ENCODE measurements at regions not wholly inside any gene's neighbourhood (a gene's known extent, or its start where the extent isn't known, plus 50 kb on each side); places are given as distances from the start of the nearest gene placed in this dataset.

- DNase-seq: no peak
- TF ChIP-seq, protein P1, sequence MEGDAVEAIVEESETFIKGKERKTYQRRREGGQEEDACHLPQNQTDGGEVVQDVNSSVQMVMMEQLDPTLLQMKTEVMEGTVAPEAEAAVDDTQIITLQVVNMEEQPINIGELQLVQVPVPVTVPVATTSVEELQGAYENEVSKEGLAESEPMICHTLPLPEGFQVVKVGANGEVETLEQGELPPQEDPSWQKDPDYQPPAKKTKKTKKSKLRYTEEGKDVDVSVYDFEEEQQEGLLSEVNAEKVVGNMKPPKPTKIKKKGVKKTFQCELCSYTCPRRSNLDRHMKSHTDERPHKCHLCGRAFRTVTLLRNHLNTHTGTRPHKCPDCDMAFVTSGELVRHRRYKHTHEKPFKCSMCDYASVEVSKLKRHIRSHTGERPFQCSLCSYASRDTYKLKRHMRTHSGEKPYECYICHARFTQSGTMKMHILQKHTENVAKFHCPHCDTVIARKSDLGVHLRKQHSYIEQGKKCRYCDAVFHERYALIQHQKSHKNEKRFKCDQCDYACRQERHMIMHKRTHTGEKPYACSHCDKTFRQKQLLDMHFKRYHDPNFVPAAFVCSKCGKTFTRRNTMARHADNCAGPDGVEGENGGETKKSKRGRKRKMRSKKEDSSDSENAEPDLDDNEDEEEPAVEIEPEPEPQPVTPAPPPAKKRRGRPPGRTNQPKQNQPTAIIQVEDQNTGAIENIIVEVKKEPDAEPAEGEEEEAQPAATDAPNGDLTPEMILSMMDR (IDR thresholded peaks at IDR 0.05): no peak
- Histone ChIP-seq H3K27me3 (no peaks in the 10 kb centered on the region), H3K9me3 (no peaks in the 10 kb centered on the region), H3K4me1 (no peaks in the 10 kb centered on the region), H3K36me3 (no peaks in the 10 kb centered on the region), H3K27ac (no peak overlapping the region), H3K4me3 (no peak overlapping the region)
- ATAC-seq: no peak
- intact Hi-C loops (cut with DNase I): no loop called here
These were observed 128.6 kb downstream of the UNC5CL start for GRCh38 chr6:40910260-40910893.

GRCh38 chr6:40909811-40910210 lies 129.2 kb downstream of the UNC5CL start:
- no peaks in the 10 kb centered on the region for H3K9me3 ChIP-seq
- no peaks in the 10 kb centered on the region for H3K4me1 ChIP-seq
- H3K27ac ChIP-seq: no peak overlapping the region
- intact Hi-C loops (cut with DNase I): no loop called here
- H3K36me3 ChIP-seq: no peaks in the 10 kb centered on the region
- TF ChIP-seq, protein P1 (IDR thresholded peaks at IDR 0.05): no peak
- no peaks in the 10 kb centered on the region for H3K27me3 ChIP-seq
- DNase-seq: no peak
- ATAC-seq: no peak
- H3K4me3 ChIP-seq: no peak overlapping the region

DNA sequence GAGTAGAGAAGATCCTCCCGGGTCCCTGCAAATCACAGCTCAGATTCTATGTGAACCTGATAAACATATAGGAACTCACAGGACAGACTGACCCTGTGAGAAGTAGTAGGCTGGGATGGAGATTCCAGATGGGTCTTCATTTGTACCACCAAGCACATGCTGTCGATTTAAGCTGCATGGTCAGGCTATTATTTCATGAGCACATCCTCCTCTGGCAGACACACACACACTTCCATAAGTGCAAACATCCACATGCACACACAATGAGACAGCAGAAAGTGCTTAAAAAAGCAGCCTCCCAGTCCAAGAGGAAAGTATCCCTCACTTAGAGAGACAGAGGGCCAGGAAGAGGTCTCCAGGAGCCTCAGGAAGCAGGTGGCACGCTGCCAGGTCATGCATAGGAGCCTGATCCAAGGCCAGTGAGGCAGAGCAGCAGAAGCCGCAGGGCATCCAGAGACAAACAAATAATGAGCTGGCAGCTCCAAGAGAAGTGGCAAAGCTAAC lies 131.8 kb downstream of the UNC5CL start:
- intact Hi-C loops (cut with DNase I): no loop called here
- no peak for DNase-seq
- TF ChIP-seq, protein P1 (IDR thresholded peaks at IDR 0.05): no peak
- no peaks in the 10 kb centered on the region for H3K9me3 ChIP-seq
- H3K27me3 ChIP-seq: no peaks in the 10 kb centered on the region
- H3K4me1 ChIP-seq: no peaks in the 10 kb centered on the region
- H3K36me3 ChIP-seq: no peaks in the 10 kb centered on the region
- H3K4me3 ChIP-seq: no peak overlapping the region
- no peak overlapping the region for H3K27ac ChIP-seq
- ATAC-seq: no peak

DNA sequence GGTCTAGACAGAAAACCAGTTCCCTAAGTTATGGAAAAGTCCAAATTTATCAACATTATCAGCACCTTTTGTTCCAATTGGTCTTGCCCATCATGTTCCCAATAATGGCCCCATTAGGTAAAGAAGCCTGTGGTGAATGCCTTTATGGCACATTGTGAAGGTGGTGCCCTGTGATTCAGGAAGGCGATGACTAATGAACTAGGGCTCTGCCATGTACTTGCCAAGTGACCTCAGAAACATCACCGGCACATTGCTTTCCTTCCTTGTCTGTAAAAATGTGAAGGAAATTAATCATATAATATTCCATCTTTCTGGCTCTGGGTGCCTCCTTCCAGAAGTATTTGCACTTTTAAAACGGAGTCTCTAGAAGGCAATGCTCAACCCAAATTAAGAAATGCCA lies 132.3 kb downstream of the UNC5CL start:
- ATAC-seq: no peak
- H3K27ac ChIP-seq: no peak overlapping the region

GRCh38 chr6:40904583-40905194 lies 134.3 kb downstream of the UNC5CL start:
- H3K4me3 ChIP-seq: no peak overlapping the region
- no peaks in the 10 kb centered on the region for H3K36me3 ChIP-seq
- H3K4me1 ChIP-seq: no peaks in the 10 kb centered on the region
- no peaks in the 10 kb centered on the region for H3K27me3 ChIP-seq
- TF ChIP-seq, protein P1 (IDR thresholded peaks at IDR 0.05): no peak
- intact Hi-C loops (cut with DNase I): no loop called here
- no peaks in the 10 kb centered on the region for H3K9me3 ChIP-seq
- no peak for ATAC-seq
- H3K27ac ChIP-seq: no peak overlapping the region
- no peak for DNase-seq

More for the DNA sequence above, 132.3 kb downstream of the UNC5CL start:
- TF ChIP-seq, protein P1 (IDR thresholded peaks at IDR 0.05): no peak
- no peak for DNase-seq
- intact Hi-C loops (cut with DNase I): no loop called here
- no peaks in the 10 kb centered on the region for H3K36me3 ChIP-seq
- H3K9me3 ChIP-seq: no peaks in the 10 kb centered on the region
- H3K4me3 ChIP-seq: no peak overlapping the region
- no peaks in the 10 kb centered on the region for H3K4me1 ChIP-seq
- H3K27me3 ChIP-seq: no peaks in the 10 kb centered on the region

All from upper lobe of right lung (tissue), 1 donor.